ENCODE measurements at regions not wholly inside any gene's neighbourhood (a gene's known extent, or its start where the extent isn't known, plus 50 kb on each side); places are given as distances from the start of the nearest gene placed in this dataset.

DNA sequence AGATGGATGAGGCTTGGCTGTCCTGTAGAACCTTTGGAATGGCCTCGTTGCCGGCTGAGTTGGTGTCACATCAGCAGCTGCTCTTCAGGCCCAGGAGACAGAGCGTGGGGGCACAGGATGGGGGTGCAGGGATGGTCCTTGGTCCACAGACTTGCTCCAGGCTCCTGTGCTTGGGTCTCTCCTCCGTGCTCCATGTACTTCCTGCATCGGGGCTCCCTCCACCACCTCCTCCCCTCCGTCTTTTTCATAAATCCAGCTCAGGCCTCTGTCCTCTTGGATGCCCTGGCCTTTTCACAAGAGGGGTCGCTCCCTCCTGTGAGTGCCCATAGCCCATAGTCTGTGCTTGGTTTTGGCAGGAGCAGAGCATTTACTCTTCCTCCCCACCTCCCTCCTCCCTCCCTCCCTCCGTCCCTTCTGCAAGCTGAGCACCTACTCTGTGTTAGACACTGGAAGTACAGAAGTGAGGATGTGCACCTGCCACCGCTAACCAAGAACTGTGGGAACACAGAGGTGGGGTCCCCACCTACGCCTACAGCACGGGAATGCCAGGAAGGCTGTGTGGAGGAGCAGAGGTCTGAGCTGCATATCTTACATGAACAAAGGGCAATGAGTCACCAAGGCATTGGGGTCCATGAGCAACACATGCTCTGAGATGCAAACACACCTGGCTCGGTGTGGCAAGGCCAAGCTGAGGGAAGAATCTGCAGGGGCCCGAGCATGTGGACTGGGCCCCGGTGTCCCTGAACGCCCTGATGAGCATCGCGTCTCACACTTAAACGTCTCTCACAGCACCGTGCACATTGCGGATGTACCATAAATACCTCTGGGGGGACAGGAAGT lies 458.7 kb upstream of the HS6ST1 start:
- no peak for DNase-seq (ENCODE audit: low read depth)

DNA sequence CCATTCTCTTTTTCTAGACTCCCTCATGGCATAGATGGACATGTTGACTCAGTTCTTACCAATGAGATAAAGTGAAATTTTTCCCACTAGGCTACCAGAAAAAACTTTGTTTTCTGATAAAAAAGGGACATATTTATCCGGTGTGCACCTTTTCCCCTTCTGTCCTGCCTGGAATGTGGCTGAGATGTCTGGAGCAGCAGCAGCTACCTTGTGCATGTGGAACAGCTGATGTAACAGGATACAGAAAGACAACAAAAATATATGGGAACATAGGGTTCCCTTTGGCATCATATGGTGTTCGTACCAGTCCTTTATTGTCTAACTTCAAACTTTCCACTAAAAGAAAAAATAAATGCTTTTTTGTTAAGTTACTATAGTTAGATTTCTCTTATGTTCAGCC lies 460.2 kb upstream of the HS6ST1 start:
- DNase-seq (ENCODE audit: low read depth) = no peak

DNA sequence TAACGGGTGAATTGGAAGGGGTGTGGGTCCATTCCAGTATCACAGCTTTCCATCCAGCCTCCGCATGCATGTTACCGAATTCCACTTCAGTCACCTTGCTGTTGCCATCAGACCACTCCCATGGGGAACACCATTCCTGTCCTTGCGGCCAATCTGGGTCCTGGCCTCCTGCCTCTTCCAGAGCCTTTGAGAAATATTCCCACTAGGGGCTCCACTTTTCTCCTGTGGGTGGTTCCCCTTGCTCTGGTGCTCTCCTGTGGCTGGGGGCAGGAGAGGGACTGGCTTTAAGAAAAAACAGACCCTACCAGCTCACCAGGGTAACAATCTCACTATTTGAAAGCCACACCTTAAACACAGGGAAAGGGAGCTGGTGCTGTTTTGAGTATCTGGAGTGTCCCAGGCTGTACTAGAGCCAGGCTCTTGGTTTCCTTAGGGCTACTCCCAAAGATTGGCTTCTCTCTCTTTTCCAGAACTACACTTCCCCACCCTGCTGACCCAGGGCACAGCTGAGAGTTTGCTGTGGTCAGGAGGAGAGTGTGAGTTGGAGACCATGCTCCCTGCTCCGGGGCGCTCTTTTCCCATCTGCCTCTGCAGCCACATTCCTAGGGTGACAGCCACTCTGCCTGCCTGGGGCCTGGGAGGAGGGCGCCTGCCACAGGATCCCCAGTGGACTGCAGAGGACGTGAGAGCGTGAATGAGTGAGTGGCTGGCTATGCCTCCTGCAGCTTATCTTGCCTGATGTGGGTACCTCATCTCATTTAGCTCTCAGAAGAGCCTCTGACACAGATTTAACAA lies 460.8 kb upstream of the HS6ST1 start:
- no peak for DNase-seq (ENCODE audit: low read depth)

DNA sequence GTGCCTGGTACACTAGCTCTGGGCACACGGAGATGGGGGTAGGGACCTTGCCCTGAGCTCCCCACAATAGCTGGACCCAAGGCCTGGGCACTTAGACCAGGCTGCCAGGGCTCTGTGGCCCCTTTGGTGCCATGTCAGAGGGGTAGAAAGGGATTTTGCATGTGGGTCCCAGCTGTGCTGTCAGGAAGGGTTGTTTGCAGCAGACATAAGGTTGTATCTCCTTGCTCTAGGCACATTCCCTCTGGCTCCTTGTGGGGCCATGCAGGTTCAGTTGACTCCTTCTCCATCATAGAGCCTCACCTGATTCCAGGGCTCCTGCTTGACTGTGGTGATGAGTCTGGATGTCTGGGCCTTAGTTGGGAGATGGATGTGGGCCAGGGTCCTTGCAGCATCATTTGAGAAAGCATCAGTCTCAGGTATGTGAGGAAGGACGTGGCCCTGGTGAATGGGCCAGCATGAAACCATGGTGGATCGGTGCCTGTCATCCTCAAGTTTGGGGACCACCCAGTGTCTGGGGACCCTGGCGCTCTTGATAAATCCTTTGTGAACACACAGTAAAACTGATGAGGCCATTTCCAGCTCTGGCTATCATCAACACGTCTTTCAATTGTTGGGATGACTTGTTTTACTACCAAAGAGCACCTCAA lies 461.9 kb upstream of the HS6ST1 start:
- no peak for DNase-seq (ENCODE audit: low read depth)

DNA sequence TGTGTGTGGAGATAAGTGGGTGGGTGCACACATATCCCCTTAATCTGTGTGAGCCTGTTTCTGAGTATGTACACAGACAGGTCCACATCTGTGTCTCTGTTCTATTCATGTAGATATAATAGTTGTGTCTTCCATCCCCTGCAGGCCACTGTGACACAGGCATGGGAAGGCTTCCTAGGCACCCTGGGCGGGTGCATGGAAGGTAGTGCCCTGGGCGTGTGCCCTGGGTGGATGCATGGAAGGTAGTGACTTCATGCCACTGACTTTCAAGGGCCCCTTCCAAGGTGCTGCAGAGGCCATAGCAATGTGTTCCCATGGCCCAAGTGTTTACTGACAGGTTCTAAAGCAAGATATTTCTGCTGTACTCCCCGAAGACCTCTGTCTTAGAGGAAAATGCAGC lies 462.5 kb upstream of the HS6ST1 start:
- no peak for DNase-seq (ENCODE audit: low read depth)

DNA sequence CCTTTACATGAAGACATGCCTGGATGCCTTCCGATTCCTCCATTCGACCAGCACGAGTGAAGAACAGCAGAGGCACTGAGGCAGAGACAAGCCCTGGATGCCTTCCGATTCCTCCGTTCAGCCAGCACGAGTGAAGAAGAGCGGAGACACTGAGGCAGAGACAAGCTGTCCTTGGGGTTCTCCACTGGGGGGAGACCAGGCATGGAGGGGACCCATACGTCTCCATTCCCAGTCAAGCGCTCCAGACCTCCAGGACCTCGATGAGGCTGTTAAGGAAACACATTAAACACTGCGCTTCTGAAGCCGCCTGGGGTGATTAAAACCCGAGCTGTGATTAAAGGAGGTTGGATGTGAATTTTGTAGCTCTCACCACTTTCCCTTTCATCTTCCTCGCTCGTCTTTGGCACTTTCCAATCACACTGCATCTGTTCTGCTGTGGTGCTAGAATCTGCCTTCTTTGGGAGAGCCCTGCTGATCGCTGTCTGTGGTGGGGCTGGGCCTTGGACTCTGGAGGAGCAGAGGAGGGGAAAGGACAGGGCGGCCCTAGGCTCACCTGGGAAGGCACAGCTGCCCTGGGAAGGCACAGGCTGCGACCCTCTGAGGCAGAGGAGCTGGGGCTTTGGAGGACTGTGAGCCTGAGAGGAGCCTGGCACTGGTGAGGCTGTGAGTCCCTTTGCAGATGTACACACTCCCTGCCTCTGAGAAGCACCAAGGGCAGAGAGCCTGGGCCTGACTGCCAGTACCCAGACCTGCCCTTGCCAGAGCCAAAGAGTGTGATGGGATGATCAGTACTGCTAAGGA lies 463.1 kb upstream of the HS6ST1 start:
- no peak for DNase-seq (ENCODE audit: low read depth)

DNA sequence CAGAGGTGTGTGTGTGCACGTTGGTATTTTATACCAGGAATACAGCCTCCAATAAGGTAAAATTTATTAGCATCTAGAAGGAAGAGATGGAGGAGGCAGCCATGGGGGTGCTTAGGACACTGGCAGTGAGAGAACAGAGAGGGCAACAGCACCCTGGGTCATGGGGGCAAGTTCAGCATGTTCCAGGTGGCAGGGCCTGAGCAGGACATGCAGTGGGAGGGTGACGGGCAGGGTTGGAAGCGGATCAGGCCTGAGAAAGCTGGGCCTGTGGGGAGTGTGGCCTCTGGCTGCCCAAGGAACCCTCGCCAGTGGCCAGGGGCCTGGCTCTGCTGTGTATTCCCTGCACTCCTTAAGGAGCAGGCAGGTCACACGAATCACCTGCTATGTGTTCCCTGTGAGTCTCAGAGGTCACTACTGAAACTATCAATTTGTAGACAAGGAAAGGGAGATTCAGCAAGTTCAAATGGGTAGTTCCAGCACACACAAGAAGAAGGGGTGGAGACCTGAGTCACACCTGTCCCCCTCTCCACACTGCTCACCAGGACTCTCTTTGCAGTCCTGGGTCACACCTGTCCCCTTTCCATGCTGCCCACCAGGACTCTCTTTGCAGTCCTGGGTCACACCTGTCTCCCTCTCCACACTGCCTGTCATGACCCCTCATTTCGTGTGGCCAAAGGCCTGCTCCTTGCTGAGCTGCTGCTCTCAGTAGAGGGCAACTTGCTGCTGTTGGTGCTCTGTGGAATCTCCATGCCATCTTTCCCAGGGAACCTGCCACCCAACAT lies 463.9 kb upstream of the HS6ST1 start:
- DNase-seq (ENCODE audit: low read depth) = no peak

DNA sequence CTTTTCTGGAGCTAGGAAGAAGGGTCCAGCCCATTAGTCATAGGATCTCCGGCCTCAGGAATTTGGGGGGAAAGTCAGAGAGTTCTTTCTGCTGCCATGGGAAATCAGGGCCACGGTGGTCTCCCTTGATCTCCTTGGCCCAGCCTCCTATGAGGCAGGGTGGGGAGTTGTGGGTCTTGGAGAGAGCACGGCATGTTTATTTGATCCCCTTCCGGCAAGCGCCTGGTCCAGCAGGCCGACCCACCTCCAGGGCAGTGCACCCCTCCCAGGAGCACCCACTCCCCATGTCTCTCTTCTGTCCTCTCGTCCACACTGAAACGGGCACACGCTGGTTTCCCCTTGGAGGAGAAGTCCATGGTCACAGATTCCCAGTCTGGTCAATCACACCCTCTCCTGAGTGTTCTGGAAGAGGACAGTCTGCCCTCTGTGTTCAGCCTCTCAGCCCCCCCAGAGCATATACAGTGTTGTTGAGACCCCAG lies 464.6 kb upstream of the HS6ST1 start:
- no peak for DNase-seq (ENCODE audit: low read depth)

DNA sequence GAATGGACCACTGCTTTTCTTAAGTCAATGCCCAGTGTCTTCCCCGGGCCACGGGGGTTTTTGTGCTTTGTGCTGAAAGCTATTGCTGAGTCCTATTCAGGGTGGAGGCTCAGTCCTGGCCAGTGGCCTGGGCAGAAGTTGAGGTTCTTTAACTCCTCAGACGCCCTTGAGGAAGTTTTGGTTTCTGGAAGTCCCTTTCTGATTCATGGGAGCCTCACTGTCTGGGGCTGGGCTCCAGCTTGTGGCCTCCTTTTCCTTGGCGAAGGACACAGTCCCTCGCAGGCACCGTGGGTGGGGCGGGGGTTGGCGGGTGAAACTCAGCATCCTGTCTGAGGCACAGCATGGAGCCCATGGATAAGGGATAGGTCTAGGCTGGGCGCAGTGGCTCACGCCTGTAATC lies 465.2 kb upstream of the HS6ST1 start:
- DNase-seq (ENCODE audit: low read depth) = no peak

DNA sequence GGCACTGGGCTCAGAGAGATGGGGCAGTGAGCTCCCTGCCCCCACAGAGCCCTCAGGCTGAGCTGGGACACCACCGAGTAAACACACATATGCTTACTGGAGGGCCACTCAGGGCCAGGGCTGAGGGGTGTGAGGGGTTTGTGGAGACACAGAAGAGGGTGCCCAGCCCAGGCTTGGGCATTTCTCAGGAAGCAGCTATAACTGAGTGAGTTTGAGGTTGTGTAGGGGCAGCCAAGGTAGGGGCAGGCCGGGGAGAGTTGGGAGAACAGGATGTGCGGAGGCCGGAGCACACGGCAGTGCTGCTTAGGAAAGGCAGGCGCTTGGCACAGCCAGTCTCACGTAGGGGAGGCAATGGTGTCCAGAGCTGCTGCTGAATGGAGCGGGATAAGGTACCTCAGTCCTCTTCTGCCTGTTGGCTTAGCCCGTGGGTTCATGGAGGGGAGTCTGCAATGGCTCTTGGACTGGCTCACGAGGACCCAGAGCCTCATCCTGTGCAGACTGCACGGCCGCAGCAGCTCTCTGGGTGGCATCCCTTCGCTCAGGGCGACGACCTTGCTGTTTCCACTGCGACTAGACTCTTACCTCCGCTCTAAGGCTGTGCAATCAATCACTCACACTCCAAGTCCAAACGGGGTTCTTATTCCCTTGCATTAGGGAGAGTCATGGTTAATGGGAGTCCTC lies 466.1 kb upstream of the HS6ST1 start:
- no peak for DNase-seq (ENCODE audit: low read depth)

DNA sequence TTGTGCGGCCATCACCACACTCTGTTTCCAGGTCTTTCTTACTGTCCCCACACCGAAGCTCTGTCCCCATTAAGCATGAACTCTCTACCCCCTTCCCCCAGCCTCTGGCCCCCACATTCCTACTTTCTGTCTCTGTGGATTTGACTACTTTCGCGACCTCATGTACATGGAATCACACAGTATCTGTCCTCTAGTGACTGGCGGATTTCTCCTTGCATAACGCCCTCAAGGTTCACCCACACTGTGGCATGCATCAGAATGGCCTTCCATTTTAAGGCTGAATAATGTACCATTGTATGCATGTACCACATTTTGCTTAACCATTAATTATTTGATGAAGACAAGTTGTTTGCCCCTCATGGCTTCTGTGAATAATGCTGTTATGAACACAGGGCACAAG lies 467.6 kb upstream of the HS6ST1 start:
- DNase-seq (ENCODE audit: low read depth) = no peak

DNA sequence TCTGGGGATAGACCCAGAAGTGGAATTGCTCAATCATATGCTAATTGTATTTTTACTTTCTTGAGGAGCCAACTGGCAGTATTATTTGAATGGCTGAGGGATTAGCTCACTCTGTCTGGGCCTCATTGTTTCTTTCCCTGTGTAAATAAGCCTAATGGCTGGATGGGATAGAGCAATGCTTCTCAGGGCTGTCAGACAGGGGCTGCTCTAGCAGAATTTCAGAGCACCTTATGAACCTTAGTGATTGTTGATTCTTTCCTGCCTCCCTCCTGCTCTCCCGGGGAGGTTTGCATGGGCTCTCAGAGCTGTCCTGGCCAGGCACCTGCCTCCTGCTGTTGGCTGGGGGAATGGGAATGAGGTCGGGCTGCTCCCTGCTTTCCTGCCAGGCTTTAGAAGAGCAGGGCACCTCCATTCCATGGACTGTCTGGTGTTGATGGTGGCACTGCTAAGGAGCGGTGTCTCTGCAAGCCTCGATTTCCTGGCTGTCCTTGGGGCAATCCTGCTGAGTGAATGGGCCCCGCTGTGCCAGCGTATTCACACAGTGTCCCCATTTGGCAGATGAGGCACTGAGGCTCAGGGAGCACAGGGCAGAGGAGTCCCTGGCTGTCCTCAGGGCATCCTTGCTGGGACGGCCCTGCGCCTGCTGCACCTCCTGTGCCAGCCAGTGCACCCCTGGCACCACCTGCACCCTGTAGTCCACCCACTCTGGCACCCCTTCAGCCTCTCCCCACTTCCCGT lies 468.2 kb upstream of the HS6ST1 start:
- DNase-seq (ENCODE audit: low read depth) = no peak

DNA sequence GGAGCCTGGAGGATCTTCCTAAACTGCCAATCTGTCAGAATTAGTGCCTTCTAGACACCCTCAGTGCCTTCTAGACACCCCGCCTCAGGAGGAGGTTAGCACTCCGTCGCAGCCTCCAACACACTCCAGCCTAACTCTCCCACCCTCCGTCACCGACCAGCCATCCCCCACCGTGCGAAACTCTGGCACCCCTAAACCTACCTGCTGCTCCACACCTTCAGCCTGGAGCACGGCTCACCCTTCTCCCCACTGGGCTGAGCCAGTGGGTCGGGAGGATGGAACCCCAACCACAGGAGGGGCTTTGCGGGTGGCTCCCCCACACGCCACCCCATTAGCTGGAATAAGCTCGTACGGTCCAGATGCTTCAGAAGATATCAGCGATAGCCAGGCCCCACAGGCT lies 468.9 kb upstream of the HS6ST1 start:
- no peak for DNase-seq (ENCODE audit: low read depth)

DNA sequence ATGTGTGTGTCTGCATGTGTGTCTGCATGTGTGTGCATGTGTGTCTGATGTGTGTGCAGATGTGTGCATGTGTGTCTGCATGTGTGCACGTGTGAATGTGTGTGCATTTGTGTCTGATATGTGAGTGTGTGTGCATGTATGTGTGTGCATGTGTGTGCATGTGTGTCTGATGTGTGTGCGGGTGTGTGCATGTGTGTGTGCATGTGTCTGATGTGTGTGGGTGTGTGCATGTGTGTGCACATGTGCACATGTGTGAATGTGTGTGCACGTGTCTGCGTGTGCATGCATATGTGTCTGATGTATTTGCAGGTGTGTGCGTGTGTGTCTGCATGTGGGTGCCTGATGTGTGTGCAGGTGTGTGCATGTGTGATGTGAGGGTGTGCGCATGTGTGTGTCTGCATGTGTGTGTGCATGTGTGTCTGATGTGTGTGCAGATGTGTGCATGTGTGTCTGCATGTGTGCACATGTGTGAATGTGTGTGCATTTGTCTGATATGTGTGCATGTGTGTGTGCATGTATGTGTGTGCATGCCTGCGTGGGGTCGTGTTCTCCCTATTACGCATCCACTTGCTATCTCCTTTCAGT lies 470.1 kb upstream of the HS6ST1 start:
- no peak for DNase-seq (ENCODE audit: low read depth)

DNA sequence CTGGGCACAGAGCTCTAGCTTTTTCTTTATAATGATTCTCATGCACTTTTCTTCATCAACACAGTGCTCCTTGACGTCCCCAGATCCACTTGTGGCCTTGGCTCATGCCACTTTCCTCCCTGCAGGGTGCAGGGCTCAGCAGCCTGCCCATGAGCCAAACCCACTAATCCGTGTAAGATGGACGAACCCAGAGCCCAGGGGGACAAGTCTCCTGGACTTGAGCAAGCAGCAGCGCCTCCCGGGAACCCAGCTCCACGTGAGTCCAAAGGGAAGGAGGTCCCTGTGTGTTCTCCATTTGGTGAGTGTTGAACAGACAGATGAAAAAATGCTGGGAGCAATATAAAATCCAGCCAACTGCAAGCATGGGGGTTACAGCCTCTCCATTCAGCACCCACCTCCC lies 470.6 kb upstream of the HS6ST1 start:
- no peak for DNase-seq (ENCODE audit: low read depth)

DNA sequence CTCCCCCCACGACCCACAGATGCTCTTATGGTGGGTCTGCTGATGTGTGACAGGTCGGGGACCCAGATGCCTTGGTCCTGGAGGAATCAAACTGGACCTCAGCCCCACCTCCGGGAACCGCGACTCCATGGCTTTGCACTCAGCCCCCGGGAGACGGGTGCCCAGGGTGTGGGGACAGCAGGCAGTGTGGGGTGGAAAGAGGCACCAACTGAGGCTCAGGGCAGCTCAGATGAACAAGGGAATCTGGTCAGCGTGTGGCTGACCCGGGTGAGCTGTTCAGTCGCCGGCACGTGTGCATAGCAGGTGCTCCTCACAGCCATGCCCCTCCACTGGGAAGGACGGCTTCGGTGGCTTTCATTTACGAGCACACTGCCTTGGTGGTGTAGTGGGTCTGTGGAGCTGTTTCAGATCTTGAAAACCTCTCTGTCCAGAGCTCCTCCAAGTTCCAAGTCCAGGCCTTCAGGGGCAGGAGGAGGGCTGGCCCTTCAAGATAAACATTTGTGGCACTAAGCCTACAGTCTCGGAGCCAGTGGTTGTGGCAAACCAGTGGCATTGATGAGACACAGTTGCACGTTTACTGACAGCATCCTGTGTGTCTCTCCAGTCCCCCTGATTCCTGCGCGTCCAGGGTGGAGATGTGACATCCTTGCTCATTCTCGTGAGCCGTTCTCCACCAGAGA lies 471.2 kb upstream of the HS6ST1 start:
- DNase-seq (ENCODE audit: low read depth) = no peak

DNA sequence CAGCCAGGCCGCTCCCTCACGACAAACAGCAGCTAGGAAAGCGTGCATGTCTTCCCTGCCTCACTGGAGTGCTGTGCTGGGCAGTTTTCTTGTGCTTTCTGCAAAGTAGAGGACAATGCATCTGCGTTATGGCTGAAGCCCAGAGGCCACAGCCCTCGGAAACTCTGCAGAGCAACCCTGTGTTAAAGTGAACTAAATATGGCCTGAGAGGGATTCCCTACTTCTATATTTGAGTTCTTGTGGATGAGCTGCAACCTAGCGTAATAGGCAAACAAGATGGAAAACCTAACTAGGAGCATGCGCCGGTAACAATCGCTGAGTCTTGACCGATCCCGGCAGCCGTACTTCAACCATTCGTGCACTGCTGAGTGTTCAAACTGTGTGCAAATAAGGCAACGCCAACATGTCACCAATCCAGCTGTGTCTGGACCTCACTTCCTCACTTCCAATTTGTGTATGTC lies 471.9 kb upstream of the HS6ST1 start:
- no peak for DNase-seq (ENCODE audit: low read depth)

DNA sequence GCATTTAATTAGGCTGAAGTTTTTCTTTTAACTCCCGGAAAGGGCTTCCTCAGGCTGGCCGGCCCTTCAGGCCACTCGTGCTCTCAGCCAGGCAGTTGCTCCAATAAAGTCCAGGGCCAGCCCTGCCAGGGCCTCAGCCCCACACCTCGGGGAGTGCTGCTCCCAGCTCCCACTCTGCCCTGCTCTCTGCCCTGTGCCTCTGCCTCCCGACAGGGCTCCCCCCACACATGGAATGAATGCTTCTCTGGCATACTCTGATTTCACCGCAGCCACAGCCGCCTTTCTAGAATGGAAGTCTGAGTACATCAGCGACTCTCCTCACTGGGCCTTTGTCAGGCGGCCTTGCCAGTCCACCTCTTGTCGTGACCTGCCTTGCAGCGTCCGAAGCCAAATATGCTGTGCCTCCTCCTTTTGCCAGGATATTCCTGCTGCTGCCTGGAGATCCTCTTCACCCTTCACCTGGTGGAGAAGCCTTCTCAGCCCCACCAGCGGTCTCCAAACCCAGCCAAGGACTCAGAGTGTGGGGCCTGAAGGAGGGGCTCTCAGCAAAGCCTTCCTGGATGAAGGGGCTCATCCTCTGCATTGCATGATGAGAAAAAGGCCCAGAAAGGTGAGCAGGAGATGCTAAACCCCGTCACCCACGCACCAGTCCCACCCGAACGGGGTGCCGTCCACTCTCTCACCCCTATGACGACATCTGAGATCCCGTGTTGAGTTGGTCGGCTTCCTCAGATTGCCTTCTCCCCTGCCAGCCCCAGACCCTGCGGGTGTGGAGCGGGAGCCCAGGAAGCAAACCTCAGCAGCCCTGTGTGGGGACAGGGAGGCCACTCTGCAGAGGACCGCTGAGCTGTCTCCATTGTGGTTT lies 472.7 kb upstream of the HS6ST1 start:
- DNase-seq (ENCODE audit: low read depth) = no peak
